ENCODE measurements at regions not wholly inside any gene's neighbourhood (a gene's known extent, or its start where the extent isn't known, plus 50 kb on each side); places are given as distances from the start of the nearest gene placed in this dataset.

GRCh38 chr10:42996588-42996987, 80.3 kb upstream of the RET start (continued):
- TF ChIP-seq ZNF768 (tag by site-specific recombination; IDR thresholded peaks at IDR 0.05) (no peak), ZNF37A (tag by site-specific recombination; IDR thresholded peaks at IDR 0.05) (no peak), ELK4 (IDR thresholded peaks at IDR 0.05; ENCODE audit: borderline replicate concordance, low read depth, low read length) (no peak)

- TF ChIP-seq ZNF76 (tag by site-specific recombination; IDR thresholded peaks at IDR 0.05; ENCODE audit: borderline replicate concordance, low read depth) (no peak), ZBTB8A (tag by site-specific recombination; IDR thresholded peaks at IDR 0.05) (no peak), SALL2 (tag by site-specific recombination; IDR thresholded peaks at IDR 0.05; ENCODE audit: borderline replicate concordance) (no peak), ZNF133 (tag by site-specific recombination; IDR thresholded peaks at IDR 0.05) (no peak), ZBTB48 (tag by site-specific recombination; IDR thresholded peaks at IDR 0.05) (no peak), GLIS1 (tag by site-specific recombination; IDR thresholded peaks at IDR 0.05) (no peak), ZNF707 (tag by site-specific recombination; IDR thresholded peaks at IDR 0.05) (no peak), GLI4 (tag by site-specific recombination; IDR thresholded peaks at IDR 0.05) (no peak)
- H3K27ac ChIP-seq (ENCODE audit: extremely low read depth, low read depth, low read length): no peak overlapping the region
- H3K36me3 ChIP-seq (ENCODE audit: control insufficient read depth in 2 of 2, insufficient read depth in 1 of 2, low read length in 2 of 2): no peaks in the 10 kb centered on the region
- H3K4me3 ChIP-seq (ENCODE audit: low read depth, low read length): no peak overlapping the region
- ChIA-PET CTCF (interaction anchor here (1.0 kb wide), 1 partner anchor 95 kb away, joined by 4 read pairs; no protein-coding TSS in a partner anchor), POLR2A (no interaction called here)
- no peaks in the 10 kb centered on the region for H3K9me3 ChIP-seq (ENCODE audit: control insufficient read depth, insufficient read depth, low read depth, low read length)
- no peaks in the 10 kb centered on the region for H3K4me1 ChIP-seq (ENCODE audit: control insufficient read depth, insufficient read depth, low read length)
These were observed 79.6 kb upstream of the RET start for GRCh38 chr10:42997151-42997848.

GRCh38 chr10:42997849-42998165, 79.1 kb upstream of the RET start:
- POLR2A ChIA-PET: no interaction called here
- no peak overlapping the region for H3K27ac ChIP-seq (ENCODE audit: extremely low read depth, low read depth, low read length)
- no peak overlapping the region for H3K4me3 ChIP-seq (ENCODE audit: low read depth, low read length)
- no peak for TF ChIP-seq ZNF555 (tag by site-specific recombination; conservative IDR thresholded peaks at IDR 0.05)
- TF ChIP-seq ZNF10 (tag by site-specific recombination; IDR thresholded peaks at IDR 0.05): no peak
- no peak for TF ChIP-seq KLF8 (tag by site-specific recombination; IDR thresholded peaks at IDR 0.05)
- TF ChIP-seq ZNF791 (tag by site-specific recombination; IDR thresholded peaks at IDR 0.05): no peak
- H3K4me1 ChIP-seq (ENCODE audit: control insufficient read depth, insufficient read depth, low read length): no peaks in the 10 kb centered on the region
- no peaks in the 10 kb centered on the region for H3K9me3 ChIP-seq (ENCODE audit: control insufficient read depth, insufficient read depth, low read depth, low read length)
- H3K36me3 ChIP-seq (ENCODE audit: control insufficient read depth in 2 of 2, insufficient read depth in 1 of 2, low read length in 2 of 2): no peaks in the 10 kb centered on the region
- CTCF ChIA-PET: interaction anchor here (1.0 kb wide), 1 partner anchor 95 kb away, joined by 4 read pairs; no protein-coding TSS in a partner anchor

- no peak for TF ChIP-seq ZNF394 (tag by site-specific recombination; IDR thresholded peaks at IDR 0.05; ENCODE audit: borderline replicate concordance)
- TF ChIP-seq ZNF585B (tag by site-specific recombination; IDR thresholded peaks at IDR 0.05): no peak
- no peak for TF ChIP-seq ZNF366 (tag by site-specific recombination; conservative IDR thresholded peaks at IDR 0.05)
- TF ChIP-seq GFI1B (tag by site-specific recombination; IDR thresholded peaks at IDR 0.05): no peak
- TF ChIP-seq TCF7L2 (IDR thresholded peaks at IDR 0.05; ENCODE audit: borderline replicate concordance, low read depth, low read length): no peak
- TF ChIP-seq ZNF776 (tag by site-specific recombination; IDR thresholded peaks at IDR 0.05; ENCODE audit: borderline replicate concordance): no peak
- no peak for TF ChIP-seq TSHZ1 (tag by site-specific recombination; IDR thresholded peaks at IDR 0.05; ENCODE audit: borderline replicate concordance)
- TF ChIP-seq OVOL3 (tag by site-specific recombination; IDR thresholded peaks at IDR 0.05): no peak
- no peak for TF ChIP-seq ZNF416 (tag by site-specific recombination; IDR thresholded peaks at IDR 0.05)
- no peak for TF ChIP-seq YY1 (tag by site-specific recombination; IDR thresholded peaks at IDR 0.05)
- no peak for TF ChIP-seq SP7 (tag by site-specific recombination; IDR thresholded peaks at IDR 0.05)
- no peaks in the 10 kb centered on the region for H3K36me3 ChIP-seq (ENCODE audit: control insufficient read depth in 2 of 2, insufficient read depth in 1 of 2, low read length in 2 of 2)
- no peak overlapping the region for H3K4me3 ChIP-seq (ENCODE audit: low read depth, low read length)
- no peaks in the 10 kb centered on the region for H3K4me1 ChIP-seq (ENCODE audit: control insufficient read depth, insufficient read depth, low read length)
- POLR2A ChIA-PET: no interaction called here
- CTCF ChIA-PET: interaction anchor here (0.6 kb wide), 1 partner anchor 170 kb away, joined by 4 read pairs; no protein-coding TSS in a partner anchor
- H3K9me3 ChIP-seq (ENCODE audit: control insufficient read depth, insufficient read depth, low read depth, low read length): no peaks in the 10 kb centered on the region
- H3K27ac ChIP-seq (ENCODE audit: extremely low read depth, low read depth, low read length): no peak overlapping the region
These were observed 78.1 kb upstream of the RET start for GRCh38 chr10:42998481-42999384.

Data from HEK293 (cell line).